ENCODE measurements at regions not wholly inside any gene's neighbourhood (a gene's known extent, or its start where the extent isn't known, plus 50 kb on each side); places are given as distances from the start of the nearest gene placed in this dataset.

- Histone ChIP-seq H3K4me1 (replicated peaks; ENCODE audit: insufficient read depth) (peaks cover 4% of the 10 kb centered on the region), H3F3A (ENCODE audit: insufficient read depth, low read depth) (no peaks in the 10 kb centered on the region), H3K9me3 (ENCODE audit: insufficient read depth, low read depth) (no peaks in the 10 kb centered on the region), H3K27ac (no peak overlapping the region), H3K36me3 (ENCODE audit: low read depth) (no peaks in the 10 kb centered on the region), H3K9me2 (ENCODE audit: insufficient read depth) (no peaks in the 10 kb centered on the region), H3K4me2 (no peak overlapping the region), H4K20me1 (ENCODE audit: insufficient read depth) (no peaks in the 10 kb centered on the region), H3K4me3 (no peak overlapping the region), H3K27me3 (ENCODE audit: insufficient read depth, low read depth) (no peaks in the 10 kb centered on the region), H2AFZ (no peak overlapping the region), H3K79me2 (ENCODE audit: low read depth) (no peaks in the 10 kb centered on the region)
- ChIA-PET CTCF (no interaction called here), POLR2A (ENCODE audit: unreplicated experiment) (interaction anchor here (0.6 kb wide), 1 partner anchor 10 kb away, joined by 3 read pairs; no protein-coding TSS in a partner anchor)
- TF ChIP-seq CTCF (conservative IDR thresholded peaks at IDR 0.05): no peak
- no peak for TF ChIP-seq EZH2 (IDR thresholded peaks at IDR 0.05; ENCODE audit: low read depth)
- BruUV-seq (replicated peaks): no TSS peak
- DNase-seq: no peak
- intact Hi-C loops (cut with micrococcal nuclease; ENCODE audit: unreplicated experiment): no loop called here
Measured at GRCh38 chr1:221874285-221875003, 132.6 kb upstream of the DUSP10 start.

GRCh38 chr1:221873673-221874072 lies 131.8 kb upstream of the DUSP10 start:
- H3K4me1 ChIP-seq (replicated peaks; ENCODE audit: insufficient read depth): peaks cover 12% of the 10 kb centered on the region
- H3F3A ChIP-seq (ENCODE audit: insufficient read depth, low read depth): no peaks in the 10 kb centered on the region
- H3K4me3 ChIP-seq: no peak overlapping the region
- H3K4me2 ChIP-seq: no peak overlapping the region
- no peak for TF ChIP-seq CTCF (conservative IDR thresholded peaks at IDR 0.05)
- TF ChIP-seq EZH2 (IDR thresholded peaks at IDR 0.05; ENCODE audit: low read depth): no peak
- H2AFZ ChIP-seq: no peak overlapping the region
- CTCF ChIA-PET: no interaction called here
- intact Hi-C loops (cut with micrococcal nuclease; ENCODE audit: unreplicated experiment): no loop called here
- no TSS peak for BruUV-seq (replicated peaks)
- POLR2A ChIA-PET (ENCODE audit: unreplicated experiment): no interaction called here
- H3K27me3 ChIP-seq (ENCODE audit: insufficient read depth, low read depth): no peaks in the 10 kb centered on the region
- no peaks in the 10 kb centered on the region for H3K36me3 ChIP-seq (ENCODE audit: low read depth)
- H4K20me1 ChIP-seq (ENCODE audit: insufficient read depth): no peaks in the 10 kb centered on the region
- no peak overlapping the region for H3K27ac ChIP-seq
- no peaks in the 10 kb centered on the region for H3K9me2 ChIP-seq (ENCODE audit: insufficient read depth)
- no peaks in the 10 kb centered on the region for H3K79me2 ChIP-seq (ENCODE audit: low read depth)
- H3K9me3 ChIP-seq (ENCODE audit: insufficient read depth, low read depth): no peaks in the 10 kb centered on the region
- no peak for DNase-seq

GRCh38 chr1:221871056-221871455 lies 129.2 kb upstream of the DUSP10 start:
- H3K4me1 ChIP-seq (replicated peaks; ENCODE audit: insufficient read depth): peaks cover 17% of the 10 kb centered on the region
- H3K9me3 ChIP-seq (ENCODE audit: insufficient read depth, low read depth): no peaks in the 10 kb centered on the region
- ChIA-PET POLR2A (ENCODE audit: unreplicated experiment) (no interaction called here), CTCF (no interaction called here)
- H3K79me2 ChIP-seq (ENCODE audit: low read depth): no peaks in the 10 kb centered on the region
- H3F3A ChIP-seq (ENCODE audit: insufficient read depth, low read depth): no peaks in the 10 kb centered on the region
- H4K20me1 ChIP-seq (ENCODE audit: insufficient read depth): no peaks in the 10 kb centered on the region
- H3K4me2 ChIP-seq: no peak overlapping the region
- BruUV-seq (replicated peaks): no TSS peak
- no peaks in the 10 kb centered on the region for H3K27me3 ChIP-seq (ENCODE audit: insufficient read depth, low read depth)
- no peaks in the 10 kb centered on the region for H3K36me3 ChIP-seq (ENCODE audit: low read depth)
- H3K9me2 ChIP-seq (ENCODE audit: insufficient read depth): no peaks in the 10 kb centered on the region
- intact Hi-C loops (cut with micrococcal nuclease; ENCODE audit: unreplicated experiment): no loop called here
- H2AFZ ChIP-seq: no peak overlapping the region
- no peak overlapping the region for H3K27ac ChIP-seq
- no peak overlapping the region for H3K4me3 ChIP-seq
- no peak for DNase-seq
- no peak for TF ChIP-seq CTCF (conservative IDR thresholded peaks at IDR 0.05)
- TF ChIP-seq EZH2 (IDR thresholded peaks at IDR 0.05; ENCODE audit: low read depth): no peak

Measured in PC-9 (cell line).